ENCODE measurements at regions not wholly inside any gene's neighbourhood (a gene's known extent, or its start where the extent isn't known, plus 50 kb on each side); places are given as distances from the start of the nearest gene placed in this dataset.

DNA sequence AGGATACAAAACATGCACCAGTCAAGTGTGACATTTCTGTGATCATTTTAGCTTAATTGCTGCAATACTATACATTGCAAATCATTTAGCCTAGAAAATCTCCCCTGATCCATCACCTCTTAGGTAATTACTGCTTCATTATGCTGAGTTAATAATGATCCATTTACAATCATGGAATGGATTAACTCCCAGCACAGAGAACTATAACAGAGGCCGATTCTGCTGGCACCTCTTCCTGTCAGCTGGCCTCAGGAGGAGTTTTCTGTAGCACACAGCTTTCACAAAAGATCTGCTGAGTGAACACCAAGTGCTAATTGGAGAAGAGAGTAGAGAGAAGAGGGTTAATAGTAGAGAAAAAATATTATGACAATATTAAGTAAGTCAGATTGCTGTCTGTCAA, 591.8 kb upstream of the KIRREL3 start:
- TF ChIP-seq, protein P1, sequence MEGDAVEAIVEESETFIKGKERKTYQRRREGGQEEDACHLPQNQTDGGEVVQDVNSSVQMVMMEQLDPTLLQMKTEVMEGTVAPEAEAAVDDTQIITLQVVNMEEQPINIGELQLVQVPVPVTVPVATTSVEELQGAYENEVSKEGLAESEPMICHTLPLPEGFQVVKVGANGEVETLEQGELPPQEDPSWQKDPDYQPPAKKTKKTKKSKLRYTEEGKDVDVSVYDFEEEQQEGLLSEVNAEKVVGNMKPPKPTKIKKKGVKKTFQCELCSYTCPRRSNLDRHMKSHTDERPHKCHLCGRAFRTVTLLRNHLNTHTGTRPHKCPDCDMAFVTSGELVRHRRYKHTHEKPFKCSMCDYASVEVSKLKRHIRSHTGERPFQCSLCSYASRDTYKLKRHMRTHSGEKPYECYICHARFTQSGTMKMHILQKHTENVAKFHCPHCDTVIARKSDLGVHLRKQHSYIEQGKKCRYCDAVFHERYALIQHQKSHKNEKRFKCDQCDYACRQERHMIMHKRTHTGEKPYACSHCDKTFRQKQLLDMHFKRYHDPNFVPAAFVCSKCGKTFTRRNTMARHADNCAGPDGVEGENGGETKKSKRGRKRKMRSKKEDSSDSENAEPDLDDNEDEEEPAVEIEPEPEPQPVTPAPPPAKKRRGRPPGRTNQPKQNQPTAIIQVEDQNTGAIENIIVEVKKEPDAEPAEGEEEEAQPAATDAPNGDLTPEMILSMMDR (IDR thresholded peaks at IDR 0.05): no peak
- Histone ChIP-seq H3K27me3 (no peaks in the 10 kb centered on the region), H3K27ac (no peak overlapping the region), H3K9me3 (no peaks in the 10 kb centered on the region), H3K4me3 (no peak overlapping the region), H3K4me1 (no peaks in the 10 kb centered on the region), H3K36me3 (no peaks in the 10 kb centered on the region)
- ATAC-seq: no peak
- intact Hi-C loops (cut with DNase I): no loop called here
- DNase-seq: no peak

DNA sequence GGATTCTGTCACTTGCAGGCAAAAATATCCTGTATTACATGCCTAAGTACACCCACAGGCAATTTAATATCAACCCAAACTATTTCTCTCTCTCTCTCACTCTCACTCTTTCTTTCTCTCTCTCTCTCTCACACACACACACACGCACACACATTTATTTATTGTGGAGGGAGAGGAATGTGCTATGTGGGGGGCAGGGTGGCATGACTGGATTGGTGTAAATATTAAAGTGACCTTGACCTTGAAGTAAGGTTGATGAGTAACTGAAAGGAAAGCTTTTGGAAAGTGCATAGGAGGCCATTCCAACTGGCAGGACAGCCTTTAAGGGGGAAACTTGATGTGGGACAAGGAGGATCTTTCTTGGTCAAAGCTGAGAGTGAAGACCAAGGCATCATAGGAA, 589.7 kb upstream of the KIRREL3 start:
- ATAC-seq: no peak

DNA sequence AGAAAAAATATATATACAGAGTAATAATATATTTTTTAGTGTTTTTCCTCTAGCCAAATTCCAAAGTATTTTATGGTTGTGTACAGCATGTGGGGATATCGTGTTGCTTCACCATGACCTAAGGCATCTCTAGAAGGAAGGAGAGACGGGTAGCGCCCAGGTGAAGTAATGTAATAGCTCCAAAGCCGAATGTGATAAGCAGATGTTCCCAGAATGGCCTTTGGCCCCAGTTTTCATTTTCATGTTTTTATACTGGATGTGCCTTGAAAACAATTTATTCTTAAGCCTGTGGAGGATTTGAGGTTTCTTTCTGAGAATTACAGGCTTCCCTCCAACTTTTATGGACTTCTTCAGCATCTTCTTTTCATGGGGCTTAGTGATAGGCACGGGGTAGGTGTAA, 587.9 kb upstream of the KIRREL3 start:
- no peak overlapping the region for H3K27ac ChIP-seq
- intact Hi-C loops (cut with DNase I): no loop called here
- H3K27me3 ChIP-seq: no peaks in the 10 kb centered on the region
- ATAC-seq (no peak), DNase-seq (no peak)
- H3K4me3 ChIP-seq: no peak overlapping the region
- TF ChIP-seq, protein P1 (IDR thresholded peaks at IDR 0.05): no peak
- no peaks in the 10 kb centered on the region for H3K9me3 ChIP-seq
- H3K36me3 ChIP-seq: no peaks in the 10 kb centered on the region
- no peaks in the 10 kb centered on the region for H3K4me1 ChIP-seq

More for the DNA sequence above, 589.7 kb upstream of the KIRREL3 start:
- DNase-seq: no peak
- intact Hi-C loops (cut with DNase I): no loop called here
- no peaks in the 10 kb centered on the region for H3K27me3 ChIP-seq
- TF ChIP-seq, protein P1 (IDR thresholded peaks at IDR 0.05): no peak
- H3K4me3 ChIP-seq: no peak overlapping the region
- no peaks in the 10 kb centered on the region for H3K9me3 ChIP-seq
- no peak overlapping the region for H3K27ac ChIP-seq
- no peaks in the 10 kb centered on the region for H3K36me3 ChIP-seq
- H3K4me1 ChIP-seq: no peaks in the 10 kb centered on the region

DNA sequence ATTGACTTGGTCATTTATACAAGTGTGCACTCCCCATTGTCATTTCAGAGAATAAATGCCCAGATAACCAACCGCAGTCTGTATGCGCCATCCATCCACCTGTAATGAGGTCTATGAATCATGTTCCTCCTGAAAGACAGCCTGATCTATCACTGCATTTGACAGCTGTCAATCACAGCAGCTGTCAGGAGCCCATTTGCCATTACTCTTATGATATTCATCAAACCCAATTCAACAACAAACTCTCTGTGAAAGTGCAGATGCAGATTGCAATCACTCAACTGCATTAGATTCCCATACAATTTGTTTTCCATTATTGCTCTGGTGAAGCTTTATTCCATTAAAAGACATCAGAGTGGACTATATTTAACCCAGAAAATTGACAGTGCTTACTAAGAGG, 586.9 kb upstream of the KIRREL3 start:
- Histone ChIP-seq H3K4me3 (no peak overlapping the region), H3K27ac (no peak overlapping the region), H3K36me3 (no peaks in the 10 kb centered on the region), H3K27me3 (no peaks in the 10 kb centered on the region), H3K9me3 (no peaks in the 10 kb centered on the region), H3K4me1 (no peaks in the 10 kb centered on the region)
- DNase-seq (no peak), ATAC-seq (no peak)
- TF ChIP-seq, protein P1 (IDR thresholded peaks at IDR 0.05): no peak
- intact Hi-C loops (cut with DNase I): no loop called here

DNA sequence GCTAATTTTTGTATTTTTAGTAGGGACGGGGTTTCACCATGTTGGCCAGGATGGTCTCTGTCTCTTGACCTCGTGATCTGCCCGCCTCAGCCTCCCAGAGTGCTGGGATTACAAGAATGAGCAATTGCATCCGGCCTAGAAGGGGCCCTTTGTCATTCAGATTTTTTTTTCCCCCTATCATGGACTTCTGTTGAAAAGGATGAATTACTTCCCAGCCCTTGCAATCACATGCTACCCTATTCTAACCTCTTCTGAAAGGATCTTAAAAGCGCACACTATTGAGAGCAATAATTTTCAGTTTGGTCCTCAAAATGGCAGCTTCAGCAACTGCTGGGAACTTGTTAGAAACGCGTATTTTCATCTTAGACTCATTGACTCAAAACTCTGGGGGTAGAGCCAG, 575.6 kb upstream of the KIRREL3 start:
- ATAC-seq: no peak

More for the DNA sequence above, 575.6 kb upstream of the KIRREL3 start:
- H3K4me3 ChIP-seq: no peak overlapping the region
- no peaks in the 10 kb centered on the region for H3K4me1 ChIP-seq
- no peaks in the 10 kb centered on the region for H3K9me3 ChIP-seq
- no peaks in the 10 kb centered on the region for H3K36me3 ChIP-seq
- intact Hi-C loops (cut with DNase I): no loop called here
- TF ChIP-seq, protein P1 (IDR thresholded peaks at IDR 0.05): no peak
- H3K27me3 ChIP-seq: no peaks in the 10 kb centered on the region
- DNase-seq: no peak
- H3K27ac ChIP-seq: no peak overlapping the region
